ENCODE measurements at regions not wholly inside any gene's neighbourhood (a gene's known extent, or its start where the extent isn't known, plus 50 kb on each side); places are given as distances from the start of the nearest gene placed in this dataset.

GRCh38 chr5:56346044-56346710 lies 113.0 kb upstream of the ANKRD55 start:
- DNase-seq (ENCODE audit: extremely low read depth, low read depth) = no peak
- TF ChIP-seq, protein P1, sequence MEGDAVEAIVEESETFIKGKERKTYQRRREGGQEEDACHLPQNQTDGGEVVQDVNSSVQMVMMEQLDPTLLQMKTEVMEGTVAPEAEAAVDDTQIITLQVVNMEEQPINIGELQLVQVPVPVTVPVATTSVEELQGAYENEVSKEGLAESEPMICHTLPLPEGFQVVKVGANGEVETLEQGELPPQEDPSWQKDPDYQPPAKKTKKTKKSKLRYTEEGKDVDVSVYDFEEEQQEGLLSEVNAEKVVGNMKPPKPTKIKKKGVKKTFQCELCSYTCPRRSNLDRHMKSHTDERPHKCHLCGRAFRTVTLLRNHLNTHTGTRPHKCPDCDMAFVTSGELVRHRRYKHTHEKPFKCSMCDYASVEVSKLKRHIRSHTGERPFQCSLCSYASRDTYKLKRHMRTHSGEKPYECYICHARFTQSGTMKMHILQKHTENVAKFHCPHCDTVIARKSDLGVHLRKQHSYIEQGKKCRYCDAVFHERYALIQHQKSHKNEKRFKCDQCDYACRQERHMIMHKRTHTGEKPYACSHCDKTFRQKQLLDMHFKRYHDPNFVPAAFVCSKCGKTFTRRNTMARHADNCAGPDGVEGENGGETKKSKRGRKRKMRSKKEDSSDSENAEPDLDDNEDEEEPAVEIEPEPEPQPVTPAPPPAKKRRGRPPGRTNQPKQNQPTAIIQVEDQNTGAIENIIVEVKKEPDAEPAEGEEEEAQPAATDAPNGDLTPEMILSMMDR (IDR thresholded peaks at IDR 0.05; ENCODE audit: low read depth, low read length, missing control alignments) = no peak
- no peak overlapping the region for H3K4me3 ChIP-seq (replicated peaks; ENCODE audit: low read depth, low read length)

GRCh38 chr5:56345352-56345751 lies 112.2 kb upstream of the ANKRD55 start:
- H3K4me3 ChIP-seq (replicated peaks; ENCODE audit: low read depth, low read length) = no peak overlapping the region
- TF ChIP-seq, protein P1 (IDR thresholded peaks at IDR 0.05; ENCODE audit: low read depth, low read length, missing control alignments) = no peak
- no peak for DNase-seq (ENCODE audit: extremely low read depth, low read depth)

GRCh38 chr5:56344594-56344993 lies 111.5 kb upstream of the ANKRD55 start:
- TF ChIP-seq, protein P1 (IDR thresholded peaks at IDR 0.05; ENCODE audit: low read depth, low read length, missing control alignments) = no peak
- DNase-seq (ENCODE audit: extremely low read depth, low read depth) = no peak
- no peak overlapping the region for H3K4me3 ChIP-seq (replicated peaks; ENCODE audit: low read depth, low read length)

GRCh38 chr5:56343988-56344387 lies 110.9 kb upstream of the ANKRD55 start:
- TF ChIP-seq, protein P1 (IDR thresholded peaks at IDR 0.05; ENCODE audit: low read depth, low read length, missing control alignments) = no peak
- H3K4me3 ChIP-seq (replicated peaks; ENCODE audit: low read depth, low read length) = no peak overlapping the region
- DNase-seq (ENCODE audit: extremely low read depth, low read depth) = no peak

GRCh38 chr5:56342616-56343015 lies 109.5 kb upstream of the ANKRD55 start:
- no peak for DNase-seq (ENCODE audit: extremely low read depth, low read depth)
- TF ChIP-seq, protein P1 (IDR thresholded peaks at IDR 0.05; ENCODE audit: low read depth, low read length, missing control alignments) = no peak
- no peak overlapping the region for H3K4me3 ChIP-seq (replicated peaks; ENCODE audit: low read depth, low read length)

DNA sequence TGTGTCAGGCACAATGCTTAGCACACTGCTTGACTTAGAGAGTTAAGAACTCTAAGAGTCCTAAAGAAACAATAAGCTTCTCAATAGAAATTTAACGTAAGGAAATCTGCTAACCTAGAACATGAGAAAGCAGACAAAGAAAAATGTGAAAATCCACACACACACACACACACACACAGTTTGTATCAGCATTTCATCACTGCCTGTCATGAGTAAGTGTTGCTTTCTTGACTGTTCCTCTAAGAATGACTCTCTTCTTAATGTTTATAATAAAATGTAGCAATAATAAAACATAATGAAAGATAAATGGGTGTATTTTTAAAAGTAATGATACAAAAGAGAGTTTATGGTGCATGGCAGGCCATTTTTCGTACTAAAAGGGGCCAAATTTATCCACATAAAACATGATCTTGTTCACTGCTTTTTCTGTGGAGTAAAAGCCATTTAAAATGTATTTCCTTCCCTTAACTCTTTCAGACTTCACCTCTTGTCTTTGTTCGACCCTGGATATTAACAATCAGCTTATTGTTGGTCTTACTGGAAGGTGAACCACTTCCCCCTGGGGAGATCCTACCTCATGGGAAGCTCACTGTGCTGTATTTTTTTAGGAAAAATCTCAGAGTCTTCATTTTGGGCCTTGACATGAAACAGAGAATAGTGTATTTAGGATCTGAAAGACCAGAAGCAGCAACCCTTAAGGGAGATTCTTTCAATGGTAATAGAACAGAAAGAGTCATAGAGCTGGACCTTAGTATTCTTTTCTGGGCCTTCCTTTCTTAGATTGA lies 107.3 kb upstream of the ANKRD55 start:
- H3K4me3 ChIP-seq (replicated peaks; ENCODE audit: low read depth, low read length) = no peak overlapping the region
- no peak for DNase-seq (ENCODE audit: extremely low read depth, low read depth)
- TF ChIP-seq, protein P1 (IDR thresholded peaks at IDR 0.05; ENCODE audit: low read depth, low read length, missing control alignments) = no peak
